Activated naive CD4-positive, alpha-beta T cell treated with anti-CD3 and anti-CD28 coated beads, Interleukin-2, amount 50 U/mL, for 72 hours (primary cell): ENCODE measurements at regions not wholly inside any gene's neighbourhood (a gene's known extent, or its start where the extent isn't known, plus 50 kb on each side); places are given as distances from the start of the nearest gene placed in this dataset.
"Not testable (repeated sequence)": the region's sequence is repeated elsewhere in the genome, so short reads cannot be mapped to it uniquely, and the experiment has no call there.

ENCODE experiments used
- ATAC-seq, 2 donors: fragments of 150-1000 bp; cut with Tn5 transposase; 2 replicates each; pipeline ENCODE4 v1.10.0; 2021; ENCODE audit warnings: mild to moderate bottlenecking in 2 of 2, moderate library complexity in 2 of 2
- DNase-seq, 2 donors: peaks; one replicate each; pipeline ENCODE4 v3.0.0; 2021 to 2022; ENCODE audit warnings: low spot score in 2 of 2
- H3K27ac Mint-ChIP-seq, 2 donors: one replicate each; pipeline ENCODE4 v1.8.0; 2022; ENCODE audit warnings: mild to moderate bottlenecking in 2 of 2, mixed read lengths in 2 of 2
- H3K36me3 Mint-ChIP-seq, 2 donors: one replicate each; pipeline ENCODE4 v1.8.0; 2022; ENCODE audit warnings: mixed read lengths in 2 of 2
- H3K9me3 Mint-ChIP-seq, 2 donors: one replicate each; pipeline ENCODE4 v1.8.0; 2022; ENCODE audit warnings: mixed read lengths in 2 of 2

DNA sequence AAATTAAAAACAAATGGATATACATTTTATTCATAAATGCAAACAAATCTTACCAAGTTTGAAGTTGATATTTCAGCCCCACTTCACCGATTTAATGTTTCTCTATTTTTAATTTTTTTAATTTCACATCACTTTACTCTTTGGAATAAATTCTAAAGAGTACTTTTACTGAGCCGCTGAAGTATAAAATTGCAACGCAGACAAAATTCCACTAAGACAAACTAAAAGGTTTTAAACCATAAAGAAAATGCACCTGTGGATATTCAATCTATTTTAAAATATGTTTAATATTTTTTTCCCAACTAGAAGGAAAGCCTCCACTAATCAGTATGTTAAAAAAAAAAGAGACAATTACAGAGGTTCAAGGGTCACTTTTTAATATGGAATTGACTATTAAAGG is 1073.9 kb upstream of the CRIM1 start:
- peaks cover 0 to 4% of the 10 kb centered on the region in 2 donors for H3K9me3 Mint-ChIP-seq
- DNase-seq, result no peak
- no peaks in the 10 kb centered on the region for H3K36me3 Mint-ChIP-seq
- no peak for ATAC-seq
- no peak overlapping the region for H3K27ac Mint-ChIP-seq

DNA sequence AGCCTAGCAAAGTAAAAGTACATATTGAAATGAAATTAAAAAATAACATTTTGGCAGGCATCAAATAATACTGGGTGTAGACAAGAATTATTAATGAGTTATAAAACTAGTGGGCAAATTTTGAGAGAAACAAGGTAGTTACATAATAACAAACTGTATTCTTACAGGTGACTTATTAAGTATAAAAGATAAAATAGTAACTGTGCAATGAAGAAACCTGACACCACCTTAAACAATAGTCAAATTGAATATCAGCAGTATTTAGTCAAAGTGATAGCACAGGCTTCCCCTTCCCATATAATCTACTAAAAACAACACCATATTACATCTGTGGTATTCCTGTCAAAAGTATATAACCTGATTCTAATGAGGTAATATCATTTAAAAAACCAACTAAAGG is 1099.8 kb upstream of the CRIM1 start:
- no peak for DNase-seq
- Mint-ChIP-seq H3K27ac (no peak overlapping the region), H3K36me3 (no peaks in the 10 kb centered on the region), H3K9me3 (peaks cover 15 to 16% of the 10 kb centered on the region in 2 donors)
- ATAC-seq, result no peak

DNA sequence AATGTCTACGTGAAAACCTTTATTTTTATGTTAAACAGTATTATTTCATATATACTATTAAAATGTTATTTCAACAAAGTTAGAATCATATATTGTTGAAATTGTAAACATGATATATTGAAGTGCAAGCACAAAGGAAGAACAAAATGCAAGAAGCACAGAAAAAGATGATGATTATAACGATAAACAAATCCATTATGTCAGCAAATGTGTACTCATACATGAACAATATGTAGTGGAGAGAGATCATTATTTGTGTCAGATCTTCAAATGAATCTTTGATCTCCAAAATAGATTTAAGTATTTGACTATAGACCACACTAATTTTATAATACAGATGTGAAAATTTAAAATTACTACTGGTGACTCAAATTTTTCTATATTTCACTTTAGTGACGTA is 1104.4 kb upstream of the CRIM1 start:
- no peak for ATAC-seq
- peaks cover 0 to 8% of the 10 kb centered on the region in 2 donors for H3K36me3 Mint-ChIP-seq
- no peak overlapping the region for H3K27ac Mint-ChIP-seq

DNA sequence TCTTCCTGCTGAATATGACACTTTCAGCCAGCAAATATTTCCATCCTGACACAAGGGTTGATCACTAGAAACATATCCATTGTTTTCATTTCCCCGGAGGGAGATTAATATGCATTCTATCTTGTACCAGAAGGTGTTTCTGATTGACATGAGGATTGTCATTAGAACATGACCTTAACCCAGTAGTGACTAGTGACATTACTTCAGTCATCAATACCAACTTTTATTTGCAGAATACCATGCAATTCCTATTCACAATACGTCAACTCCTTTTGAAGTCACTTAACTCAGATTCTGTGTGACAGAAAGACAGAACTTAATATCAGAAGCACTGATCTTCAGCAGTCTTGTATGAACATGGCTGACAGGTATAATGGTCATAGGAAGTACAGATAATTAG is 1108.9 kb upstream of the CRIM1 start:
- DNase-seq, result no peak
- Mint-ChIP-seq H3K27ac (no peak overlapping the region), H3K36me3 (peaks cover 0 to 8% of the 10 kb centered on the region in 2 donors), H3K9me3 (peaks cover 18 to 22% of the 10 kb centered on the region in 2 donors)
- no peak for ATAC-seq

More for the DNA sequence above, 1104.4 kb upstream of the CRIM1 start:
- peaks cover 27 to 29% of the 10 kb centered on the region in 2 donors for H3K9me3 Mint-ChIP-seq
- no peak for DNase-seq

DNA sequence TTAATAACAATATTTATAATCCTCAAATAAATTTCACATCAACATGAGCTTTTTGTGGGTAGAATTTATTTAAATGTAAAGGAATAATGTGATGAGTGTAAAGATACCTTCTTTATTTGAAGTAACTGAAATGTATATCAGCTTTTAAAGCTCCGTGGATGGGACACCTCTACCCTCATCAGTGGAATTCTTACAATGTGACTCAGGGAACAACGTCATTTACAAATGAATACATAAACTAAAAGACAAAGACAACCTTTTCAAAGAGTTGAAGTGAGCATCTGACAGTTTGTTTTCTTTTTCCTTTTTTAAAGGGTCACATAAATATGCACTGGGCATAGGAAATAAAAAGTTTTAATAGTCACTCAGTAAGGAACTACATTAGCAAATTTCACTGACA is 1127.0 kb upstream of the CRIM1 start:
- DNase-seq (no peak), ATAC-seq (no peak)
- Mint-ChIP-seq H3K36me3 (peaks cover 0 to 5% of the 10 kb centered on the region in 2 donors), H3K9me3 (peaks cover 13 to 14% of the 10 kb centered on the region in 2 donors), H3K27ac (no peak overlapping the region)

DNA sequence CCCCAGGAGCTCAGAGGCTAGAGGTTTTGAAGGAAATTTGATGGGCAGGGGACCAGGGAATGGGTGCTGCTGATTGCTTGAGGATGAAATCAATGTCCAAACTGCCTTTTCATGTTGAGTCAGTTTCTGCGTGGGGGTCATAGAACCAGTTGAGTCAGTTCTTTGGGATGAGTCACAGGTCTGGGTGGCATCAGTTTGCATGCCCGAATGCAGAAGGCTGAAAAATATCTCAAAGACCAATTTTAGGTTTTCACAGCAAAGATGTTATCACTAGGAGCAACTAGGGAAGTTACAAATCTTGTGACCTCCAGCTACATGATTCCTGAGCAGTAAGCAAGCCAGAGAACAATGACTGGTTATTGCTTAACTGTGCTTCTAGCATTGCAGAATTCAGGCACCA is 1135.1 kb upstream of the CRIM1 start:
- Mint-ChIP-seq H3K36me3 (no peaks in the 10 kb centered on the region), H3K9me3 (peaks cover 3 to 14% of the 10 kb centered on the region in 2 donors), H3K27ac (no peak overlapping the region)
- ATAC-seq (no peak), DNase-seq (no peak)

DNA sequence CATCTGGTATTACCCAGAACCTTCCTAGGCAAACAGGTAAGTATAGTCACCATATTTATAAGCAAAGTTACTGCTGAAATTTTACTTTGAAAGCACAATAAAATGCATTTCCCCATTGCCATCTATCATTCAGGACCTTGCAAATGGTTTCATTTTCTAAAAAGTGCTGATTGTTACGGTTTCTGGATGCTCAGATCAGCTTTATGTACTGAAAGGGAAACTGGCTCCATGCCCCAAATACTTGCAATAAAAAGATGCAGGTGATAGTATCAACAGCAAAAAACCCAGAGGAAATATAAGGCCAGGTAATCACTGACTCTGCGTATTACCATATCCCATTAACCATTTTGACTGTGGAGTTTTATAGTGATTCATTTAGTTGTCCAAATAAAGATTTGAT is 1150.7 kb upstream of the CRIM1 start:
- Mint-ChIP-seq H3K9me3 (peaks cover 8 to 20% of the 10 kb centered on the region in 2 donors), H3K36me3 (no peaks in the 10 kb centered on the region), H3K27ac (no peak overlapping the region)
- ATAC-seq, result no peak
- no peak for DNase-seq

DNA sequence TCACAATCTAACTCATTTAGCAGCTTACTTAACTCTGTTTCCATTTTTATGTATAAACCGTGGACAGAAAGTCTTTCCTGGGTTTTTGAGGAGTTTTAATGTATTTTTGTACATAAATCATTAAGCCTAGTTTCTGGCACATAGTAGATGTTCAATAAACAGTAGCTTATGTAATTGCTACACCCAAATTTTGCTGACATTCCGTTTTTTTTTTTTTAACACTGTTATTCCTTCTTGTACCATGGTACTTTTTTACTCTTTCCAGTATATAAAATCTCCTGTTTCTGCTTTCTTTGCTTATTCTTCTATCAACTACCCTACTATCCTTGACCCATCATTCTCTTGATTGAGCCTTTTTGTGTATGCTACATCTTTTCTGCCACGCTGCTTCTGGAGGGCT is 1151.3 kb upstream of the CRIM1 start:
- Mint-ChIP-seq H3K36me3 (peaks cover 0 to 2% of the 10 kb centered on the region in 2 donors), H3K9me3 (peaks cover 8 to 24% of the 10 kb centered on the region in 2 donors)

DNA sequence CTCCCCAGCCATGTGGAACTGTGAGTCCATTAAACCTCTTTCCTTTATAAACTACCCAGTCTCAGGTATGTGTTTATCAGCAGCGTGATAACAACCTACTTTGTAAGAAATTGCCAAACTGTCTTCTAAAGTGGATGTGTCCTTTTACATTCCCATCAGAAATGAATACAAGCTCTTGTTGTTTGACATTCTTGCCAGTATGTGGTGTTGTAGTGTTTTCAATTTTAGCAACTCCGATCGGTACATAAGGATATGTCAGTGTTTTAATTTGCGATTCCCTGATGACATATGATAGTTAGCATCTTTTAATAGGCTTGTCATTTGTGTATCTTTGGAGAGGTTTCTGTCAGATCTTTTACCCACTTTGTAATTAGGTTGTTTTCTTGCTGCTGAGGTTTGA is 1156.3 kb upstream of the CRIM1 start:
- Mint-ChIP-seq H3K36me3 (peaks cover 0 to 4% of the 10 kb centered on the region in 2 donors), H3K27ac (no peak overlapping the region), H3K9me3 (peaks cover 4 to 17% of the 10 kb centered on the region in 2 donors)
- DNase-seq, result no peak
- no peak for ATAC-seq

More for the DNA sequence above, 1151.3 kb upstream of the CRIM1 start:
- no peak overlapping the region for H3K27ac Mint-ChIP-seq
- no peak for ATAC-seq
- DNase-seq, result no peak

DNA sequence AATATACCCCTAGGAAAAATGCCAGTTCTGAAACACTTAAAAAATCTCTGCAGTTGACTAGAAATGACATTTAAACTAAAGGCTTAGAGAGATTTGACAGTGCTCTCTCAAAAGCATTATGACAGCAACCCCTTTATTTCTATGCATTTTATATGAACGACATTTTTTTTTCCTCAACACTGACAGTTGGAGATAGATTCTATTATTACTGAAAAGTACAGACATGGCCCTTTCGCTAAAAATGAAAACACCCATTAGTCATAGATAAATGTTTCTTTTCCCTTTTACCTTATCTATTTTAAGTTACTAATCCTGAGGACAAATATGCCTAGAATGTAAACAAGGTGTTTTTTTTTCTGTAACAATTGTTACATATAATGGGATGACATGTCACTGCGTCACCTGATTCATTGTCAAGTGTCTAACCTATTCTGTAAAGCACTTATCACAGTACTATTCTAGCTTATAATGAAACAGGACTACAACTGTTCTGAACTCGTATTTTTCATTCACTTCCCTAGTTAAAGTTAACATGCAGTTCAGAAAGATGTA is 1169.6 kb upstream of the CRIM1 start:
- no peak for ATAC-seq

DNA sequence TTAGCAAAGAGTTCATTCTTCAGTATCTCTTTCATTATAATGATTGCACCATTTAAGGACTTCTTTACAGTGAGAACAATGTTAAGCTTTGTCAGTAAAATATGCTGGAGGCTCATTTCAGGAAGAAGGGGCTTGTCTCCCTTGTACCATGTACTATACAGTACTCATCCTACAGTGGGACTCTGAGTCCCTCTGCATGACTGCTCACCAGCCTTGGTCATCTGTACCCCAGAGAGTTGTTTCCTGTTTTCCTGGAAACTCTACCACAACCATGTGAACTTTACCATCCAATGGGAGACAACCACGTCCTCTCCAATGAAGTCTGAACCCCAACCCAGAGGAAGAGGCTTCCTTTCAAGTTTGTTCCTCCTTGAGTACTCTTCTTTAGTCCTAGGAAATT is 1171.1 kb upstream of the CRIM1 start:
- no peak overlapping the region for H3K27ac Mint-ChIP-seq
- peaks cover 9 to 13% of the 10 kb centered on the region in 2 donors for H3K9me3 Mint-ChIP-seq

More for the DNA sequence above, 1169.6 kb upstream of the CRIM1 start:
- DNase-seq, result no peak
- no peak overlapping the region for H3K27ac Mint-ChIP-seq
- H3K36me3 Mint-ChIP-seq, result no peaks in the 10 kb centered on the region
- H3K9me3 Mint-ChIP-seq, result peaks cover 5 to 13% of the 10 kb centered on the region in 2 donors

DNA sequence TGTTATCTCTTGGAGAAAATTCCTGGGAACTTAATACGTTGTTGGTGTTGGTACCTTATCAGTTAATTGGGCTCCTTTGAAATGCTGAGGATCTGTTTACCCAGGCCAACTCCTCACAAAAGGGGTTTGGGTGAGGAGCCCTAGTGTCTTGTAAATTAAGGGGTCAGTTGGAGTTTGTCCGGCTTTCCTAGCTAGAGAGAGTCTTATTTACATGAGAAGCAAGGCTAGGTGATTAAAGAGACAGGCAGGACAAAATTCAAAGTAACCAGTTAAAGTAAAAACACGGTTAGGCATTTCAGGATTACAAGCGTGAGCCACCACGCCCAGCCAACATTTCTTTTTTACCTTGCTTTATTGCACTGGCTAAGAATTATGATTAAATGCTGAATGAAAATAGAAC is 1178.9 kb upstream of the CRIM1 start:
- not testable (repeated sequence) for DNase-seq, H3K36me3 Mint-ChIP-seq, ATAC-seq, H3K9me3 Mint-ChIP-seq, H3K27ac Mint-ChIP-seq

More for the DNA sequence above, 1171.1 kb upstream of the CRIM1 start:
- no peak for ATAC-seq
- no peak for DNase-seq
- no peaks in the 10 kb centered on the region for H3K36me3 Mint-ChIP-seq

DNA sequence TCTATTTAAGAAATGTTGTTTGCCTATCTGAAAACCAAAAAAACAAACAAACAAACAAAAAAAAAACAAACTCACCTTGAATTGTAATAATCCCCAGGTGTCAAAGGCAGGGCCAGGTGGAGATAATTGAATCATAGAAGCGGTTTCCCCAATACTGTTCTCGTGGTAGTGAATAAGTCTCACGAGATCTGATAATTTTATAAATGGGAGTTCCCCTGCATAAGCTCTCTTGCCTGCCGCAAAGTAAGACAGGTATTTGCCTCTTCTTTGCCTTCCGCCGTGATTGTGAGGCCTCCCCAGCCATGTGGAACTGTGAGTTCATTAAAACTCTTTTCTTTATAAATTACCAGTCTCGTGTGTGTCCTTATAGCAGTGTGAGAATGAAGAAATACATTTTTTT is 1180.7 kb upstream of the CRIM1 start:
- Mint-ChIP-seq H3K9me3 (no peaks in the 10 kb centered on the region), H3K27ac (no peak overlapping the region), H3K36me3 (no peaks in the 10 kb centered on the region)
- no peak for DNase-seq
- ATAC-seq, result no peak

DNA sequence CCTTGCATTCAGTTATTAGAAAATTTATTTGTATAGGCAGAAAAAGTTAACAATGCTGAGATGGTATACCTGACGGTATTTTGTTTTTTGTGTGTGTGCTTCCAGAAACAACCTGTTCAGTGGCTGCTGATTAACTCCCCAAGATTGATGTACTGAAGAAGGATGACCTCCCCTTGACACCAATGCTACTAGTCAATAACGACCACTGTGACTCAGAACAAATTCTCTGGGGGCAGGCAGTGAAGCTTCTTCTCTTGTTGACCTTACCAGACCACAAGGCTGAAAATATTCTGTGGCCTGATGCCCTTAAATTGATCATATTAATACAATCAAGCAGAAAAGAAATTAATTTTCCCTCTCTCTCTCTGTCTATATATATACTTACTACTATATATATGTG is 1182.9 kb upstream of the CRIM1 start:
- H3K27ac Mint-ChIP-seq, result no peak overlapping the region
- H3K36me3 Mint-ChIP-seq, result no peaks in the 10 kb centered on the region
- H3K9me3 Mint-ChIP-seq, result no peaks in the 10 kb centered on the region
- no peak for DNase-seq
- ATAC-seq, result no peak

DNA sequence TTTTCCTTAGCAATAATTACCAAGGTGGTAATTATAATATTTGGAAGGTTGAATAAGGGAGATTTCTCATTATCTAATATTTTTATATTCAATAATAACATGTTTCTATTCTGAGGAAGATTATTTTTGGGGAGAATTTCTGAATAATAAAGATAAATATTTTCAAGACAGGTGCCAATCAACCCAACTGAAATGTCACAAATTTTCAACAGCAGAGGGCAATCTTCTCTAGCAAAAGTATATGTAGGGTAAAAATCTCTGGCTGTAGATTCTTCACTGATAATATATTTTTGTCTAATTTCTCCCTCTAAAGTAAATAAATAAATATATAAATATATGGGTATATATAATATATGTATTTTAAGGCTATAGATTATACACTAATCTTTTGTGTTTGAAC is 1187.2 kb upstream of the CRIM1 start:
- H3K9me3 Mint-ChIP-seq, result no peaks in the 10 kb centered on the region

DNA sequence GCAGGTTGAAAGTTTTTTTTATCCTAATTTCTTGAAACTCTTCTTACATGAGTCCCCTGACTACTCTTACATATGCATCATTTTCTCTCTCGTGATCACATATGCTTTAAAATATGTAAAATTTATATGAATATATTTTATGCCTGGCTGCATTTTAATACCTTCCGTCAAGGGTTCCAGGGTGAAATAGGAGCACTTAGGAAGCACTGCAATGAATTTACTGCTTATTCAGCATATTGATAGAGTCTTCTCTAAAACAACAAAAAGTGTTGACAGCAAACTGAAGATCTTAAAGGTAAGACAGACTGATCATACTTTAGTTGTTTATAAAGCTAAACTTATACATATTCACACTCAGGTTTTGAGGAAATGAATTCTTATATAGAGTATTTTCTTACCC is 1191.6 kb upstream of the CRIM1 start:
- no peaks in the 10 kb centered on the region for H3K36me3 Mint-ChIP-seq
- DNase-seq, result no peak
- no peak for ATAC-seq
- no peak overlapping the region for H3K27ac Mint-ChIP-seq
- peaks cover 5 to 6% of the 10 kb centered on the region in 2 donors for H3K9me3 Mint-ChIP-seq

More for the DNA sequence above, 1187.2 kb upstream of the CRIM1 start:
- H3K36me3 Mint-ChIP-seq, result no peaks in the 10 kb centered on the region
- H3K27ac Mint-ChIP-seq, result no peak overlapping the region
- DNase-seq (no peak), ATAC-seq (no peak)

DNA sequence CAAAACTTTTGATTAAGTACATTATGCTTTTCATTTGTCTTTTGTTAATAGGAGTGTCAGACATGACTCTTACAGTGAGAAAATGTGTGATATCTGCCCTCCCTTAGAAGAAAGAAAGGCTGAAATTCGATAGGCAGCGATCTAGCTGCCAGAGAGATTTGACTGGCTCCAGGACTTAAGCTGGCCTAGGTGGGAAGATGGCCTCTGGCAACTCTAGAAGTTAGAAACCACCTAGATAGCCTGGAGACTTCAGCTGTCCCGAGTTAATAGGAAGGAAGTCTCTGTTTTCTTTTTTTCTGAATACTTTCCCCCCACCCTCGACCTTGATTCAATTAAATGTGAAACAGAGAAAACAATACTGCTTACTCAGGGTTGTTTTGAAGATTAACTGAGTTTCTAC is 1194.7 kb upstream of the CRIM1 start:
- no peak for DNase-seq
- H3K36me3 Mint-ChIP-seq, result no peaks in the 10 kb centered on the region
- no peak for ATAC-seq
- peaks cover 5 to 15% of the 10 kb centered on the region in 2 donors for H3K9me3 Mint-ChIP-seq
- H3K27ac Mint-ChIP-seq, result no peak overlapping the region

DNA sequence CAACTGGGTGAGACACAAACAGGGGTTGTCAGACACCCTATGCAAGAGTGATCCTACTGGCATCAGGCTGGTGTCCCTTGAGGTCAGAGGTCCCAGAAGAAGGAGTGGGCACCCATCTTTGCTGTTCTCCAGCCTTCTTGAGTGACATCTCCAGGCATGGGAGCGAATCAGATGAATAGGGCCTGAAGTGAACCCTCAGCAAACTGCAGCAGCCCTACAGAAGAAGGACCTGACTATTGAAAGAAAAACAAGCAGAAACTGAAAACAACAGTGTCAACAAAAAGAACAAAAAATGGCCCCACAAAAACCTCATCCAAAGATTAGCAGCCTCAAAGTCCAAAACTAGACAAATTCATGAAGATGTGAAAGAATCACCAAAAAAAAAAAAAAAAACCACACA is 1229.7 kb upstream of the CRIM1 start:
- ATAC-seq (no peak), DNase-seq (no peak)
- peaks cover 7 to 17% of the 10 kb centered on the region in 2 donors for H3K9me3 Mint-ChIP-seq
- no peaks in the 10 kb centered on the region for H3K36me3 Mint-ChIP-seq
- no peak overlapping the region for H3K27ac Mint-ChIP-seq
